T-helper 2 cell treated with Interferon-gamma antibody and Interleukin-4, amounts not matched to agents 100 ng/mL and 5 ng/mL, for 36 hours (primary cell): ENCODE measurements at regions not wholly inside any gene's neighbourhood (a gene's known extent, or its start where the extent isn't known, plus 50 kb on each side); places are given as distances from the start of the nearest gene placed in this dataset.
"Not testable (repeated sequence)": the region's sequence is repeated elsewhere in the genome, so short reads cannot be mapped to it uniquely, and the experiment has no call there.

ENCODE experiments used
- intact Hi-C: fragments of 100-400 bp; cut with micrococcal nuclease; formaldehyde crosslinking; loops from one replicate; pipeline ENCODE4 v1.15.1; 2023

DNA sequence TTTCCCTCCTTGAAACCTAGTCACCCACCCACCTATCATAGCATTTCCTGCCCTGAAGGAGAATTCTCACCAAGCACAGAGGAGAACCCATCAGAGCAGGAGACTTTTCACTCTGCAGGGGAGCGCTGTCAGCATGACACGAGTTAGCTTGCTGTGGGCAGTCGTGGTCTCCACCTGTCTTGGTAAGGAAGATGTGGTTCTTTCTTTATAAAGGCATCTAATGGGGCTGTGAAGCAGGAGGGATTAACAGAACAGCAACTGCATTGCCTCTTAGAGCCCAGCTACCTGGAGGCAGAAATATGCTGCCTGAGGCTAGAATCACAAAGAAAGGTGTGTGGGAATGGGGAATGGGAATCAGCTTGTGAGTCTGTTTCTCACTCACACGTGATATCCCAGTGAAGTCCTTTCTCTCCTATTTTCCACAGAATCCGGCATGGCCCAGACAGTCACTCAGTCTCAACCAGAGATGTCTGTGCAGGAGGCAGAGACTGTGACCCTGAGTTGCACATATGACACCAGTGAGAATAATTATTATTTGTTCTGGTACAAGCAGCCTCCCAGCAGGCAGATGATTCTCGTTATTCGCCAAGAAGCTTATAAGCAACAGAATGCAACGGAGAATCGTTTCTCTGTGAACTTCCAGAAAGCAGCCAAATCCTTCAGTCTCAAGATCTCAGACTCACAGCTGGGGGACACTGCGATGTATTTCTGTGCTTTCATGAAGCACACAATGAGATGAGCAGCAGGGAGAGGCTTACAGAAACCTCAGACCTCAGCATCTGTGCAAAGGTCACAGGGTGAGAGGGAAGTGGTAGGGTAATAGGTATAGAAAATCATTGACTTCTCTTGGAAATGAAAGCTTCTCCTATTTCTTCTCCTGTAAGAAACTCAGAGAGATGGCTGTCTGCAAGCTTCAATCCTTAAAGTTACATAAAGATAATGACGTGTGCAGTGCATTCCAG is 316.9 kb downstream of the DAD1 start:
- intact Hi-C loops = loop anchor here (10.0 kb wide), 1 partner anchor 47 kb away; no protein-coding TSS in a partner anchor

GRCh38 chr14:22268875-22269274 is 320.1 kb downstream of the DAD1 start:
- intact Hi-C loops = no loop called here

GRCh38 chr14:22266683-22267082 is 322.3 kb downstream of the DAD1 start:
- intact Hi-C loops = no loop called here

DNA sequence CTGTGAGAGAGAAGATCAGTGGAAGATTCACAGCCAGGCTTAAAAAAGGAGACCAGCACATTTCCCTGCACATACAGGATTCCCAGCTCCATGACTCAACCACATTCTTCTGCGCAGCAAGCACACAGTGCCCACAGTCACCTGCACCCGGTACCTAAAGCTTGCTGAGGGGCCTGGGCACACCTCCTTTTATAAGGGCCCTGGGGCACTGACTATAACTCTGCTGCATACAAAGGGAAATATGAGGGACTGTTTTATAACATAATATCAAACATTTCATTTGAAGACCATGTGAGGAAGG is 322.9 kb downstream of the DAD1 start:
- intact Hi-C loops = no loop called here

DNA sequence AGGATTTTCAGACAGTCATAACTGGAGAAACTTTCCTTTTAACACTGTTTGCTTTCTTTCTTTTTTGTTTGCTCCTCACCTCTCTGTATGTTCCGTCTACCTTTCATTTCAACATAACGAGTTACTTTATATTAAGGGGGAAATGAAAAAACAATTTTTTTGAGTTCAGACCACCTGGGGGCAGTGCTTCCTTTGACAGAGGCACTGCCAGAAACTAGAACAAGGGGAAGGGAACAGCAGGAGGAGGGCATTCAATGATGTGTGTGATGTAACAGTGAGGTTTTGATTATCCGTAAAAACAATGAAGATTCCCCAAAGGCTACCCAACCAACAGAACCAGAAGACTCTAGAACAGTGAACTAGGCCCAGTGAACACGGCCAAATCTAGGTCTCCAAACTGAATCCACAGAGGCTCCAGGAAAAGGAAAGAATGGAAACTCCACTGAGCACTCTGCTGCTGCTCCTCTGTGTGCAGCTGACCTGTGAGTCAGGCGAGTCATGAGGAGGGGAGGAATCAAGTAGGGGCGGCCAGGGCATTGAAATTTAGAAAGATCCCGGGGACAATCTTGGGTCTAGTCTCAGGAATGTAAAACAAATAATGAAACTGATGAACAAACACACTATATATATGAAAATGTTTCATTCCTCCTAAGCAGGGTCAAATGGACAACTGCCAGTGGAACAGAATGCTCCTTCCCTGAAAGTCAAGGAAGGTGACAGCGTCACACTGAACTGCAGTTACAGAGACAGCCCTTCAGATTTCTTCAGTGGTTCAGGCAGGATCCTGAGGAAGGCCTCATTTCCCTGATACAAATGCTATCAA is 323.5 kb downstream of the DAD1 start:
- intact Hi-C loops = no loop called here

GRCh38 chr14:22264759-22265158 is 324.3 kb downstream of the DAD1 start:
- intact Hi-C loops = no loop called here

GRCh38 chr14:22263961-22264360 is 325.1 kb downstream of the DAD1 start:
- intact Hi-C loops = no loop called here

DNA sequence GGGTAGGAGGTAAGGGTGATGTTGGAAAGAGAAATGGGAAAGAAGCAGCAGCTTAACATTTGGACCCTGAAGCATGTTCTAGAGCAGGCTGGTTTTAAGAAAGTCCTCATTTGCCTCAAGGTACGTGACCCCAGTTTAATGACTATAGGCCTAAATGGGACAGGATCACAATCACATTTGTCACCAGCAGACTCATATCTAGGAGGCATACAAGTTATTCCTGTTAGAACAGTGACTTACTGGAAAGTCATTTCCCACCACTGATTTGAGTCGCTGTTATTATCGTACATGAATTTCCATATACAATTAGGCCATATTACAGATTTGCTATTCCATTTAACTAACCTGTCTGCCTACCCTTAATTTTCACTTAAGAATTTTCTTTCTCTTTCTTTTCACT is 326.1 kb downstream of the DAD1 start:
- intact Hi-C loops = no loop called here

DNA sequence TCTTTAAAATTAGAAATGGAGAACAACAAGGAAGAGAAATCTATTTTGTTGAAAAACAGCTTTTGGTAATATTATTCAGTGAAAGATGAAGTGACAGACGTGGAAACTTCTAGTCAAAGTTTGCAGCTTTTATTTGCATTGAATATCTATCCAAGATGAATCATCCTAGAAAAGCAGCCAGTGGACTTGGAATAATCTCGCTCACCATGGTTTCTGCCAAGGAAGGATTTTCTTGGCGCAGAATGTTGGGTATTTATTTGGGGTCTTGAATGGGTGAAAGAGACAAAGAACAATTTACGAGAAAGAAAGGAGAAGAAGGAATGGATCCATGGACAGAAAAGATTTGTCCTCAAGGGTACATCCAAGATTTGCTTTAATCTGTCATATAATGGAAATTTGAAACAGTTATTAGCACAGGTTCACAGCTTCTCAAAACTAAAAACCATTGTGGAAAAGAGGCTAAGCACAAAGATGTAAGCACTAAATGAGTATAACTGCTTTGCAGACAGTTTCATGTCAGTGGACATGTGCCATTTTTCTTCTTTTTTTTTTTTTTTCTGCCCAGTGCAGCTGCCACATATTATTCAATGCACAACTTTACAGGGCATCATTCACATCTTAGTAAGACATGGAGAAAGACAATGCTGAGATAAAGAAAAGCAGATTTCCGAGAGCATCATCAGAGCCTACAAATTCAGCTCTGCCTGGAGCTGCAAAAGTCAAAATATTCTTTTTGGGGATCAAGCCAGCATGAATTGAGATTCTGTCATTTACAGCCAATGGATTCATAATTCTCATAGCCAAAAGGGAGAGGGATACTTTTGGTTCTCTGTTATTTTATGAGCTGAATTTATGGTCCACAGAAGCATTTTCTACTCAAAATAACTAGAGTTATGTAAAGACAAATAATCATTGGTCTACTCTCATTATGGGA is 333.7 kb downstream of the DAD1 start:
- intact Hi-C loops = no loop called here

GRCh38 chr14:22252686-22253085 is 336.3 kb downstream of the DAD1 start:
- intact Hi-C loops = no loop called here

GRCh38 chr14:22251090-22251489 is 337.9 kb downstream of the DAD1 start:
- intact Hi-C loops = no loop called here

GRCh38 chr14:22249770-22250169 is 339.3 kb downstream of the DAD1 start:
- intact Hi-C loops = no loop called here

DNA sequence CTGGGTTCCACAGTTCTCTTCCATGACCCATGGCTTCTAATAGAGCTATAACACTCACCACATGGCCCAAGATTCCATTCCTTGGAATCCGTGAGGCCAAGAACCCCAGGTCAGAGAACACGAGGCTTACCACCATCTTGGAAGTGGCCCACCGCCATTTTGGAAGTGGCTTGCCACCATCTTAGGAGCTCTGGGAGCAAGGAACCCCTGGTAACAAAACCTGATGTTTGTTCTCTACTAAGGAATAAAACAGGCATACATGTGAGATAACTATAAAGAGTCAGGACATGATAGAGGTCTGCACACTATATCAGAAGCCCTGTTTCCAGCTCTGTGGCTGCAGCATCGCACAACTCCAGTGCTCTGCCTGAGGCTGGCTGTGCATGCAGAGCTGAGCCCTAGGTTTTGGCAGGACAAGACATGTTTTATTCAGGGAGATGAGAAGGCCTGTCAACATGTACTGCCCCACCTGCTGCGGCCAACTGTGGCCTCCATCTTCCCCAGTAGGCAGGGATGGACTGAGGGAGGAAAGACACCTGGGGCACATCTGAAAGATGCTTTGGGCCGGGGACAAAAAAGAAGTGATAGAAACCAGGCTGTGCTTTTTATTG is 344.9 kb downstream of the DAD1 start:
- intact Hi-C loops = no loop called here

DNA sequence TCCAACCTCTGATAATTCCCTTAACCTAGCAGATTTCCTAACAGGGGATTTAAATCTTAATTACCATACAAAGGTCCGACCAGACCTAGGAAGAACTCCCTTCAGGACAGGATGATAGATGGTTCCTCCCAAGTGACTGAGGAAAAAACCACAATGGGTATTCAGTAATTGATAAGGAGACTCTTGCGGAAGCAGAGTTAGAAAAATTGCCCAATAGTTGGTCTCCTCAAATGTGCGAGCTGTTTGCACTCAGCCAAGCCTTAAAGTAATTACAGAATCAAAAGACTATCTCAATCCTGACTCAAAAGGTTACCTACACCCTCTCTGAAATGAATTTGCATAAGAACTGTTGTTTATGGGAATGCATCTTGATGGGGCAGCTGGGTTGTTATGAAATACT is 350.7 kb downstream of the DAD1 start:
- intact Hi-C loops = not testable (repeated sequence)

- intact Hi-C loops = no loop called here
These were observed 355.6 kb downstream of the DAD1 start for GRCh38 chr14:22233377-22233776.

- intact Hi-C loops = no loop called here
These were observed 356.1 kb downstream of the DAD1 start for GRCh38 chr14:22232933-22233332.

DNA sequence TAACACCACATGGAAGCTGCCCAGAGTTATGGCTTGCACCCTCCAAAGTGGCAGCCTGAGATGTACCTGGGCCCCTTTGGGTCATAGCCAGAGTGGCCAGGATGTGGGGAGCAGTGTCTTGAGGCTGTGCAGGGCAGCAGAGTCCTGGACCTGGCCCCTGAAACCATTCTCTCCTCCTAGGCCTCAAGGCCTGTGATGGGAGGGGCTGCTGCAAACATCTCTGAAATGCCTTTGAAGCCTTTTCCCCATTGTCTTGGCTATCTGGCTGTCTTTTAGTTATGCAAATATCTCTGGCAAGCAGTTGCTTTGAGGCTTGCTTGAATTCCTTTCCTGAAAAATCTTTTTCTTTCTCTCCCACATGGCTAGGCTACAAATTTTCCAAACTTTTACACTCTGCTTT is 356.5 kb downstream of the DAD1 start:
- intact Hi-C loops = no loop called here

DNA sequence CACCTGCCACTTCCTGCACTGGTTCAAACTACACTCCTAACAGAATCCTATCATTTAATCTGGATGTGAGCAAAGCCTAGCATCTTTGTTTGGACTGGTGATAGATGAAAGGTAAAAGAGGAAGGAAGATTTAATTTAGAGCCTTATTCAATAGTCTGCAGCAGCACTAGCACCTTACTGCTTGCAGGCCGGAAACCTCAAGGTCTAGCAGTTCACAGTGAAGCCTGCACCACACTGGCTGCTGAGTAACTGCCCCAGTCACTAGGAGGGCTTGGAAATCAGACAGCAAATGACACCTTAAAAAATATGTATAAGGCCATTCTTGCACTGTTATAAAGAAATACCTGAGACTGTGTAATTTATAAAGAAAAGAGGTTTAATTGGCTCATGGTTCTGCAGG is 358.0 kb downstream of the DAD1 start:
- intact Hi-C loops = no loop called here

DNA sequence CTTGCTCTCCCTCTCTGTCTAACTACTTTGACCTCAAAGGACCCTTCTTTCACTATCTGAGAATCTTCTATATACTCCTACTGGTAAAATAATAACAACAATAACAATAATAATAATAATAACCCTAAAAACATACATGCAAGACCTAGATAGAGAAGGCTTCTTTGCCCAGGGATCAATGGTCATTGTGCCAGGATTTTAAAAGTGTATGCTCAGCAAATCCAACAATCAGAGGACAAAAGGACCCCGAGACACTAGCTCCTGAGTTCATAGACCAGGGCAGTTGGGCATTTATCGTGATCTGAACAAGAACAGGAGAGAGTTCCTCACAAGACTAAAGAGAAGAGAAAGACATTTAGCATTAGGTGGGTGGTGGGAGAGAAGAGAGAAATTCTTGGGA is 358.5 kb downstream of the DAD1 start:
- intact Hi-C loops = no loop called here

DNA sequence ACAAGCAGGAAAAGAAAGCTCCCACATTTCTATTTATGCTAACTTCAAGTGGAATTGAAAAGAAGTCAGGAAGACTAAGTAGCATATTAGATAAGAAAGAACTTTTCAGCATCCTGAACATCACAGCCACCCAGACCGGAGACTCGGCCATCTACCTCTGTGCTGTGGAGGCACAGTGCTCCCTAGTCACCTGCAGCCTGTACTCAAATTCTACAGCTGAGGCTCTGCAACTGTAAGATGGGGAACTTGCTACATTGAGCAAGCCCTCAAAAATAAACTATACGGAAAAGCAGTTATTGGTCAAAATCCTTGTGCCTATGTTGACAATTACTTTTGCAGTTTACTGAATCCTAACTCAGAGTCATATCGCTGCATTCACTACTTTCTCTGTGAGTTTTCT is 361.9 kb downstream of the DAD1 start:
- intact Hi-C loops = loop anchor here (10.0 kb wide), 2 partner anchors 48 to 278 kb away; no protein-coding TSS in a partner anchor

GRCh38 chr14:22226381-22226780 is 362.6 kb downstream of the DAD1 start:
- intact Hi-C loops = loop anchor here (10.0 kb wide), 2 partner anchors 48 to 278 kb away; no protein-coding TSS in a partner anchor
